BE2C (cell line): ENCODE measurements at regions not wholly inside any gene's neighbourhood (a gene's known extent, or its start where the extent isn't known, plus 50 kb on each side); places are given as distances from the start of the nearest gene placed in this dataset.
"Not testable (repeated sequence)": the region's sequence is repeated elsewhere in the genome, so short reads cannot be mapped to it uniquely, and the experiment has no call there.

Experiments used
- DNase-seq: peaks from one replicate; pipeline ENCODE4 v3.0.0-alpha.2; 2020
- H3K27me3 ChIP-seq: fragments of 250-450 bp; sonication (Bioruptor Pico); 2 replicates; pipeline ENCODE4 v1.5.1; 2020; ENCODE audit warnings: mild to moderate bottlenecking
- H3K36me3 ChIP-seq: fragments of 250-450 bp; sonication (Bioruptor Pico); 2 replicates; pipeline ENCODE4 v1.5.1; 2020; ENCODE audit warnings: mild to moderate bottlenecking
- H3K4me1 ChIP-seq: fragments of 250-450 bp; sonication (Bioruptor Pico); 2 replicates; pipeline ENCODE4 v1.5.1; 2020
- H3K4me3 ChIP-seq: 2 replicates; pipeline ENCODE4 v1.5.1; 2011; ENCODE audit warnings: low read depth, low read length
- H3K9me3 ChIP-seq: fragments of 250-450 bp; sonication (Bioruptor Pico); 2 replicates; pipeline ENCODE4 v1.5.1; 2020
- TF ChIP-seq, protein P1 (sequence below): IDR thresholded peaks from 2 replicates; pipeline ENCODE4 v1.5.1; 2012; ENCODE audit warnings: mild to moderate bottlenecking, low read depth, low read length

DNA sequence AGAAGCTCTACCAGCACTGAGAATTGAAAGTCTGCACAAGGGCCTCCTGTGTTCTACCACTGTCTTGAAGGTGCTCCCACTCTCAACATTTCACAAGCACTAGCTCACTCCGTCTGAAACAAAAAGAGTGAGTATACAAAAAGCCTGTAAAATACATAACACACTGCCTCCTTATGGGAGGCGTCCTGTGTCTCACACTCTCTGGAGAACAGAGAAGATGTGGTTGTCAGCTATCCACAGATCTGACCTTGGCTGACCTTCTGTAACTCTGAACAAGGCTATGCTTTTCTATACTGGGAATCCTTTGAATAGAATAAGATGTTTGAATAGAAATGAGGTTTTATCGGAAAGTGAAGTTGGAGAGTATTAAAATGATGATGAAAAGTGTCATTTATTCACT is 171.3 kb upstream of the TMEM45B start:
- no peak overlapping the region for H3K4me3 ChIP-seq
- H3K36me3 ChIP-seq, result no peaks in the 10 kb centered on the region
- H3K4me1 ChIP-seq, result no peaks in the 10 kb centered on the region
- no peaks in the 10 kb centered on the region for H3K27me3 ChIP-seq
- DNase-seq, result no peak
- TF ChIP-seq, protein P1, sequence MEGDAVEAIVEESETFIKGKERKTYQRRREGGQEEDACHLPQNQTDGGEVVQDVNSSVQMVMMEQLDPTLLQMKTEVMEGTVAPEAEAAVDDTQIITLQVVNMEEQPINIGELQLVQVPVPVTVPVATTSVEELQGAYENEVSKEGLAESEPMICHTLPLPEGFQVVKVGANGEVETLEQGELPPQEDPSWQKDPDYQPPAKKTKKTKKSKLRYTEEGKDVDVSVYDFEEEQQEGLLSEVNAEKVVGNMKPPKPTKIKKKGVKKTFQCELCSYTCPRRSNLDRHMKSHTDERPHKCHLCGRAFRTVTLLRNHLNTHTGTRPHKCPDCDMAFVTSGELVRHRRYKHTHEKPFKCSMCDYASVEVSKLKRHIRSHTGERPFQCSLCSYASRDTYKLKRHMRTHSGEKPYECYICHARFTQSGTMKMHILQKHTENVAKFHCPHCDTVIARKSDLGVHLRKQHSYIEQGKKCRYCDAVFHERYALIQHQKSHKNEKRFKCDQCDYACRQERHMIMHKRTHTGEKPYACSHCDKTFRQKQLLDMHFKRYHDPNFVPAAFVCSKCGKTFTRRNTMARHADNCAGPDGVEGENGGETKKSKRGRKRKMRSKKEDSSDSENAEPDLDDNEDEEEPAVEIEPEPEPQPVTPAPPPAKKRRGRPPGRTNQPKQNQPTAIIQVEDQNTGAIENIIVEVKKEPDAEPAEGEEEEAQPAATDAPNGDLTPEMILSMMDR, result no peak
- H3K9me3 ChIP-seq, result no peaks in the 10 kb centered on the region

DNA sequence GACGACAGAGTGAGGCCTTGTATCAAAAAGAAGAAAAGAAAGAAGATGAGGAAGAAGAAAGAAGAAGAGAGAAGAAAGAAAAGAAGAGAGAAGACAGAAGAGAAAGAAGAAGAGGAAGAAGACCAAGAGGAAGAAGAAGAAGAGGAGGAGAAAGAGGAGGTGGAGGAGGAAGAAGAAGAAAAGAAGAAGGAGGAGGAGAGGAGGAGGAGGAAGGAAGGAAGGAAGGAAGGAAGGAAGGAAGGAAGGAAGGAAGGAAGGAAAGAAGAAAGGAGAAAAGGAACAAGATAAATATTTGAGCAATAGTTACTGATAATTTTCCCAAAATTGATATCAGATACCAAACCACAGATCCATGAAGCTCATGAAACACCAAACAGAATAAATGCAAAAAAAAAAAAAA is 169.7 kb upstream of the TMEM45B start:
- Histone ChIP-seq H3K9me3 (no peaks in the 10 kb centered on the region), H3K27me3 (no peaks in the 10 kb centered on the region), H3K36me3 (no peaks in the 10 kb centered on the region), H3K4me1 (no peaks in the 10 kb centered on the region), H3K4me3 (no peak overlapping the region)
- no peak for DNase-seq
- TF ChIP-seq, protein P1, result no peak

DNA sequence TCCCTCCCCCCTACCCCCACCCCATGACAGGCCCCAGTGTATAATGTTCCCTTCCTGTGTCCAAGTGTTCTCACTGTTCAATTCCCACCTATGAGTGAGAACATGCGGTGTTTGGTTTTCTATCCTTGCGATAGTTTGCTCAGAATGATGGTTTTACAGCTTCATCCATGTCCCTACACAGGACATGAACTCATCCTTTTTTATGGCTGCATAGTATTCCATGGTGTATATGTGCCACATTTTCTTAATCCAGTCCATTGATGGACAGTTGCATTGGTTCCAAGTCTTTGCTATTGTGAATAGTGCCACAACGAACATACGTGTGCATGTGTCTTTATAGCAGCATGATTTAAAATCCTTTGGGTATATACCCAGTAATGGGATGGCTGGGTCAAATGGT is 165.6 kb upstream of the TMEM45B start:
- H3K4me3 ChIP-seq, H3K36me3 ChIP-seq, H3K27me3 ChIP-seq, H3K9me3 ChIP-seq, H3K4me1 ChIP-seq, DNase-seq: not testable (repeated sequence)

DNA sequence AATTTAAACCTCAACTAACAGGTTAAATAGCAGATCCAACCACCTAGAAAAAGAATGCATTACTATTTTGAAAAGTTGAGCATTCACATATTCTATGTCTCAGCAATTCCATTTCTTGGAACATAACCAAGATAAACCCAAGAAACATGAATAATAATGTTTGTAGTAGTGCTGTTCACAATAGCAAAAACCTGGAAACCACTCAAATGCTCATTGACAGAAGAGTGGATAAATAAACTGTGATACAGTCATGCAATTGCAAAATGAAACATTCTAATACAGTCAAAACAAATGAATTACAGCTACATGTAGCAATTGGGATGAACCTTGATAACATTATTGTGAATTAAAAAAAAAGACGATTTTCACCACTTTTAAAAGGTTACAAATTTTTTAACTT is 162.8 kb upstream of the TMEM45B start:
- TF ChIP-seq, protein P1, result no peak
- H3K9me3 ChIP-seq, result peaks cover 4% of the 10 kb centered on the region
- no peak overlapping the region for H3K4me3 ChIP-seq
- H3K36me3 ChIP-seq, result no peaks in the 10 kb centered on the region
- no peaks in the 10 kb centered on the region for H3K27me3 ChIP-seq
- no peaks in the 10 kb centered on the region for H3K4me1 ChIP-seq
- no peak for DNase-seq

DNA sequence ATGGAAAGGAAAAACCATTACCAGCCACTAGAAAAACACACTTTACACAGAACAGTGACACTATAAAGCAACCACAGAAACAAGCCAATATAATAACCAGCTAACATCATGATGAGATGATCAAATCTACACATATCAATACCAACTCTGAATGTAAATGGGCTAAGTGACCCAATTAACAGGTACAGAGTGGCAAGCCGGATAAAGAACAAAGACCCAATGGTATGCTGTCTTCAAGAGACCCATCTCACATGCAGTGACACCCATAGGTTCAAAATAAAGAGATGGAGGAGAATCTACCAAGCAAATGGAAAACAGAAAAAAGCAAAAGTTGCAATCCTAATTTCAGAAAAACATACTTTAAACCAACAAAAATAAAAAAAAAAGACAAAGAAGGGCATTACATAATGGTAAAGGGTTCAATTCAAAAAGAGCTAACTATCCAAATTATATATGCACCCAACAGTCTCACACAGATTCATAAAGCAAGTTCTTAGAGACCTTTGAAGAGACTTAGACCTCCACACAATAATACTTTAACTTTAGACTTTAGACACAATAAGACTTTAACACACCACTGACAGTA is 160.3 kb upstream of the TMEM45B start:
- Histone ChIP-seq H3K27me3 (no peaks in the 10 kb centered on the region), H3K36me3 (no peaks in the 10 kb centered on the region), H3K4me1 (no peaks in the 10 kb centered on the region), H3K4me3 (no peak overlapping the region), H3K9me3 (peaks cover 4% of the 10 kb centered on the region)
- TF ChIP-seq, protein P1, result no peak
- no peak for DNase-seq

DNA sequence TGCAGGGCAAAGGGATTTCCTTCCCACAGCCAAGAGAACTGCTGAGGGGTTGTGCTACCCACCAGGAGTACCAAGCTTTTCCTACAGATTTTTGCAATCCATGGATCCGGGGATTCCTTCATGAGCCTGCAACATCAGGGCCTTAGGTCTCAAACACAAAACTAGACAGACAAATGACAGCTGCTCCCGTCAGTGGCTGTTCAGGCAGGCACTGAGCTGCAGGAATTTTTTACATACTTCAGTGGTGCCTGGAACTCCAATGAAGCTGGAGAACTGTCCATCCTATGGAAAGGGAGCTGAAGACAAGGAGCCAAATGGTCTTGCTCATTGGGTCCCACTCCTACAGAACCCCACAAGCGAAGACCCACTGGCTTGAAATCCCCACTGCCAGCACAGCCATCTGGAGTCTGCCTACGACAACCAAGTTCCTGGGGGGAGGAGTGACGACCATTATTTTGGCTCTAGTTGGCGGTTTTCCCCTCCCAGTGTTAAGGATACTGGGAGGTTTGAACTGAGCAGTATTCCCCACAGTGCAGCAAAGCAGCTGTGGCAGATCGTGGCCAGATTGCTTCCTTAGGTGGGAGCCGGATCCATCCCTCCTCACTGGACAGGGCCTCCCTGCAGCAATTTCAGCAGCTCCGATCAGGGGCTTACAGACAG is 157.7 kb upstream of the TMEM45B start:
- no peak for DNase-seq
- TF ChIP-seq, protein P1, result no peak
- no peaks in the 10 kb centered on the region for H3K4me1 ChIP-seq
- H3K4me3 ChIP-seq, result no peak overlapping the region
- H3K9me3 ChIP-seq, result no peaks in the 10 kb centered on the region; the same call in 1 of the 2 replicates
- H3K36me3 ChIP-seq, result no peaks in the 10 kb centered on the region
- H3K27me3 ChIP-seq, result no peaks in the 10 kb centered on the region
